Activated naive CD4-positive, alpha-beta T cell (primary cell): ENCODE measurements at regions not wholly inside any gene's neighbourhood (a gene's known extent, or its start where the extent isn't known, plus 50 kb on each side); places are given as distances from the start of the nearest gene placed in this dataset.
A peak's percentile ranks its signal among the peaks of the same experiment; 100 is the strongest.
"Not testable (repeated sequence)": the region's sequence is repeated elsewhere in the genome, so short reads cannot be mapped to it uniquely, and the experiment has no call there.

Experiments used
- DNase-seq, 4 experiments: peaks; one replicate each; lab custom pipeline; 2025; lab: John Stamatoyannopoulos, UW

- no peak for DNase-seq
Observed at GRCh38 chr7:25598765-25599164, 370.5 kb upstream of the NPVF start.

- DNase-seq: no peak
Observed at GRCh38 chr7:25600262-25600920, 372.1 kb upstream of the NPVF start.

GRCh38 chr7:25602730-25603426 lies 374.6 kb upstream of the NPVF start:
- DNase-seq: not testable (repeated sequence)

- not testable (repeated sequence) for DNase-seq
Observed at GRCh38 chr7:25603427-25603740, 375.1 kb upstream of the NPVF start.

- no peak for DNase-seq
Observed at GRCh38 chr7:25611196-25611595, 382.9 kb upstream of the NPVF start.

GRCh38 chr7:25613912-25614311 lies 385.6 kb upstream of the NPVF start:
- DNase-seq: no peak

GRCh38 chr7:25614415-25614814 lies 386.1 kb upstream of the NPVF start:
- DNase-seq: no peak

GRCh38 chr7:25615003-25615402 lies 386.7 kb upstream of the NPVF start:
- no peak for DNase-seq

- no peak for DNase-seq
Observed at GRCh38 chr7:25615593-25615992, 387.3 kb upstream of the NPVF start.

GRCh38 chr7:25617214-25617613 lies 388.9 kb upstream of the NPVF start:
- no peak for DNase-seq

GRCh38 chr7:25617673-25618072 lies 389.4 kb upstream of the NPVF start:
- no peak for DNase-seq

- no peak for DNase-seq
Observed at GRCh38 chr7:25619381-25619780, 391.1 kb upstream of the NPVF start.

GRCh38 chr7:25619963-25620799 lies 391.9 kb upstream of the NPVF start:
- peak in 1 of 4 experiments; percentile 12 for DNase-seq

GRCh38 chr7:25621993-25622392 lies 393.7 kb upstream of the NPVF start:
- no peak for DNase-seq

- no peak for DNase-seq
Observed at GRCh38 chr7:25622695-25623094, 394.4 kb upstream of the NPVF start.

GRCh38 chr7:25624051-25624450 lies 395.8 kb upstream of the NPVF start:
- no peak for DNase-seq

GRCh38 chr7:25624833-25625232 lies 396.5 kb upstream of the NPVF start:
- DNase-seq: no peak

- no peak for DNase-seq
Observed at GRCh38 chr7:25625306-25625992, 397.2 kb upstream of the NPVF start.

- no peak for DNase-seq
Observed at GRCh38 chr7:25626451-25627131, 398.3 kb upstream of the NPVF start.

- DNase-seq: no peak
Observed at GRCh38 chr7:25628446-25628845, 400.2 kb upstream of the NPVF start.

GRCh38 chr7:25632616-25633015 lies 404.3 kb upstream of the NPVF start:
- no peak for DNase-seq
